HG02884 (cell line): ENCODE measurements at regions not wholly inside any gene's neighbourhood (a gene's known extent, or its start where the extent isn't known, plus 50 kb on each side); places are given as distances from the start of the nearest gene placed in this dataset.

ENCODE experiments used
- ATAC-seq: cut with Tn5 transposase; IDR thresholded peaks from one replicate; pipeline ENCODE4 v1.9.1; 2021; ENCODE audit warnings: mild to moderate bottlenecking, moderate library complexity; ENCODE audit not compliant: unreplicated experiment

DNA sequence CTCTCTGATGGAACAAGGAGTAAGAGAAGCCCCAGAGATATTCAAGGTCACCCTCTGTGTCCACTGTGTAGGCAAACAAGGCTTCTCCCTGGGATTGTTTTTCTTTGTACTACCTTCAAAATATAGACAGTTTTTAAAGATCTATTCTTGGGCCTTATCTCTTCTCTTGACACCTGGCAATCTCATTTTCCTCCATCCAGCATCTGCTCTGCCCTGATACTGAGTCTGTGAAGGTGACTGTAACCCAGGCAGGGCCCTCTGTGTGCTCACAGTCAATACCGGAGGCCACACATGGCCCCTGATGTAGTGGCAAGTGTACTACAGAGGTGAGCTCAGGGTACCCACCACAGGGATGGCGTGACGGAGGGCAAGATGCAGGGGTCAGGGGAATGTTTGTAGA lies 221.1 kb downstream of the SNX10 start:
- no peak for ATAC-seq

DNA sequence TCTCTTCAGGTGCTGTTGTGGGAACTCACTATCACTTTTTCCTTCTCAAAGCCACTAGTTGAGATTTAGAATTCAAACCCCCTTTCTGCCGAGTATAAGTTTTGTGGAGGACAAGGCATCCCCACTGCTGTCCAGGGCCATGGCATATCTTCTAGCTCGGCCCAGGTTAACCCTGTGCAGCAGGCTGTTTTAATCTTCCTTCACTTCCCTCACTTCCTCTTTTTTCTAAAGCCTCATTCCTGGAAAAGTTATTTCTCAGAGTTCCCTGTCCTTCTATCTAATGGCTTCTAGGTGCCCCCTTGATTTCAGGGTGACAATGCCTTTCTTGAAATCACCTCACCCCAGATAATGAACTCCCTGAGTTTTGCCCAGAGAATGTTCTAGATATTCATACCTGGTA lies 222.3 kb downstream of the SNX10 start:
- no peak for ATAC-seq

DNA sequence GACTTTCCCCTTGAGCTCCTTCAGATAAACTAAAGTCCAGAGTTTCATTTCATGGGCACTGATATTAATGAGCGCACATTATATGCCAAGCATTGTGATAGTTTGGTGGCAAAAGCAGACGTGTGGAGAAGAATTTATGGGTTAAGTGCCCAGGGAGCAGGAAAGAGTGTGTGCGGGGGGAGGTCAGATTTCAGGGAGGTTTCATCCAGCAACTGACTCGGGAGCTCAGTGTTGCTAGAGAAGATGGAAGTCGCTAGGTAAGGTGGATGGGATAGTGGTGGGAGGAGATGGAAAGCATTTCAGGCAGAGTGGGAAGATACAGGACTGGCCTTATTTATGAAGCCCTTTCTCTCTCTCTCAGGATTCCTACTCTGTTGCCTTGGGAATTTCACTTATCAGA lies 223.0 kb downstream of the SNX10 start:
- ATAC-seq, result no peak

DNA sequence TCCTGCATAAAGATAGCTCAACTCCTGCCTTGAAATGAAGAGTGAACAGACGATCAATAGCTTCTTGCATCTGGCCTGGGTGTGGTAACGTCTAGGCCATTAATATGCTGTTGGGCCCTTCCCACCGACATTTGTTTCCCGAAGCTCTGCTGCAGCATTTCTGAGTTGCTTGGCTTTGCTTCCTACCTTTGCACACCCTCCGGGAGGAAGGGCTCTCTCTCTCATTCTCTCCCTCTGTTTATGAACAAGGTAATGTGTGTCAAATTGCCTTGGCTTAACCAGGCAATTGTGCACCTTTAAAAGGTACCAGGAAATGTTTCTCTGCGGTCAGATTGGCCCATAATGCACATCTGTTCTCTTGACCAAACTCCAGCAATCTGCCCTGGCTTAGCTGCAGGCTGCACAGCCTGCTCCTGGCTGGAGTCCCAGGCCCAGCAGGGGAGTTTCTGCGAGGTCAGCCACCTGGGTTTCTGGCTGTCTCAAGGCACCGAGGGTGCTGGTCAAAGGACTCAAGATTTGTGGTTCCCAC lies 223.7 kb downstream of the SNX10 start:
- no peak for ATAC-seq

DNA sequence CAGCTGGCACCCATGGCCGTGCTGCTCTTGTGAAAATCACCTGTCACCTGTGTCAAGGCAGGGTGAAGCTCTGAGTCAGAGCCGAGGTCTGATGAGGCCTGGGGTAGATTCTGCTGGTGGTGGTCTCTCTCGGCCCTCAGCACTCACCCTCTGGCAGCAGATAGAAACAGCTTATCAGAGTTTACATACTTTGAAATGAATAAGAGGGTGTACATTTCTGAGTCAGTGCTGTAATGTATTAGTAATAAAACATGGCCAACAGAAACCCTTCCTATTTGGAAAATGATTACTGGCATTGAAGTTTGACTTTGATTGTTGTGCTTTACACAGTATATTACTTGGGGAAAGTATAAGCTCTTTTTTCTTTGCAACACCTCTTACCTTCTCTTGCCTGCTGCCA lies 228.8 kb downstream of the SNX10 start:
- no peak for ATAC-seq

DNA sequence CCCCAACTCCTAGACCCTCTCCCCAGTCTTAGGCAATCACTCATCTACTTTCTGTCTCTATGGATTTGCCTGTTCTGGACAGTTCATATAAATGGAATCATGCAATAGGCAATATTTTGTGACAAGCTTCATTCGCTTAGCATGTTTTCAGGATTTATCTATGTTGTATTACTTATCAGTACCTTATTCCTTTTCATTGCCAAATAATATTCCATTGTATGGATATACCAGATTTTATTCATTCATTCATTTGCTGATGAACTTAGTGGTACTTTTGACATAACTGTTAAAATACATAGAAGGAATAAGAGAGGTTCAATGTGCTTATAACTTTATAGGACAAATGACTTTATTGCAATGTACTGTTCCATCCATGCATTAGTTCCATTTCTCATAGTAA lies 231.0 kb downstream of the SNX10 start:
- no peak for ATAC-seq

DNA sequence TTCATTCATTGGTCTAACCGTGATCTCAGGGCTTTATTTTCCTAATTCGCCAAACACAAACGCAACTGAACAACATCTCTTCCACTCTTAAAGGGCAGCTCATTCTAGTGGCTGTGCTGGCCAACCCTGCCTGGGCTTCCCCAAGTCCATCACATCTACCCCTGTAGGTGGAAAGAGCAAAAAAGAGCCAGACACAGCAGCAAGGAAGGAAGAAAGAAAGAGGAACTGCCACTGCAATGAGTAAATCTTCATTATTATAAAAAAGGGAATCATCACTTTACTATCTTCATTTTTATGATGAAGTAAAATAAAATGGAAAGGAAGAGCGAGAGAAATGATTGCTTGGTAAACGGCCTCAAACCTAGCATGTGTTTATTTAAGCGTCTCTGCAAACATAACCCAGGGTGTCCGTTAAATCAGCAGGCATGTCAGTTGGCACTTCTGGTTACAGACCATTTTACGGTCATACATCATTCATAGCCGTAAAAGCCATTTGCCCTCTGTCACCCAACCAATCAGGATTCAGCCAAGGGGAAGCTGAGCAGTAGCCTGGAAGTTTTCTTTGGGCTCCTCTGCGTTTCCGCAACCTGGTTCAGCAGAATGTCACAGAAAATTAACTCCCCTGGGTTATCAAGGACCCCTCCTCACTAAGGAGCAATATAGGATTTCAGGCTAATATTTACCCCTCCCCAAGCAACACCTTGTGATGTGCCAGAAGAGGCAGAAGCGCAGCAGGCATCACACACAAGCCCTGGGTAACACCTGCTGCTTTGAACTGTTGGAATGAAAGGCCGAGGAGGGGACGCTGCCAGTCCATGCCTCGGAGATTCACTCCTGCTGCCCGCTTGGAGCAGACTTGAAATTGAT lies 234.0 kb downstream of the SNX10 start:
- no peak for ATAC-seq

DNA sequence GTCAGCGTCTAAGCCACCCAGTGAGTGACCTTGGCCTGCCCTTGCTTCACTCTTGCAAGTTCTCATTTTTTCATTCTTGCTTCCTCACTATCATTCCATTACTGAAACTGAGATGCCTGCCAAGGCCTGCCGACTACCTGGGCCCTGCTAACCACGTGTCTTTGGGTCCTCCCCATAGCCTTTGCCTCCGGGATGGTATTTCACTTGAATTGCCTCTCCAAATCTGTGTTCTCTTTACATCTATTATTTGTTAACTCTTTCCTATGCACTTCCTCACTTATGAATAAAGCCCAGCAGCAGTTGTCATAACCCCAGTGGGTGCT lies 234.6 kb downstream of the SNX10 start:
- ATAC-seq, result no peak

DNA sequence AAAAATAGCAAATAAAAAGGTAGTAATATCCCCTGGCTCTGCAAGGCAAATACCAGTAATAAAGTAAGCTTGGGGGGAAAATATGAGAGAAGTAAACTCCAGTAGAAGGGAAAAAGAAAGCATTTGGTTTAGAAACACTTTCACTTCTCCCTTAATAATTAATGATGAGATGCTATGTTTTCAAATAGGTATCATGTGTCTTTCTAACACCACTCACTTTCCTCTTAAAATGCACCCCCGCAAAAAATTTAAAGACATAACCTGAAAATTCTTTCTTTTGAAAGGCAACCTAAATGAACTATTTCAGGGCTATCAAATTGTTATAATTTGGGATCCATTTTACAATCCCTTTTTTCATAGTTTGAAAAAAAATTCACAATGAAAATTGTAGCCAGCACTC lies 240.3 kb downstream of the SNX10 start:
- no peak for ATAC-seq

DNA sequence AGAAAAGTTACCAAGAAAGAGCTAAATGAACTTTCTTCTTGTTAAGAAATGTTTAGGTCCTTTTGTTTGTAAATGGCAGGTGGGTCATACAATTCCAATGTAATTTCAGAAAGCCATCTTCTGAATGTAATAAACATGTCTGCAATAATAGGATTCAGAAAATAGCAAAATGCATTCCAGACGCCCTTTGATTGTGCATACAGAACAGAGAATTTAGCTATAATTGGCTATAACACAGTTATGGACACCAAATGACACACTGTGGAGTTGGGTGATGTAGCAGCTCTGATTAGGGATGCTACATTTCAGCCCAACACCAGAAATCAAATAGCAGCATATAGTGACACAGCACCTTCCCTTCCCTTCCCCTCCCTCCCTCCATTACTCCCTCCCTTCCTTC lies 240.8 kb downstream of the SNX10 start:
- no peak for ATAC-seq

DNA sequence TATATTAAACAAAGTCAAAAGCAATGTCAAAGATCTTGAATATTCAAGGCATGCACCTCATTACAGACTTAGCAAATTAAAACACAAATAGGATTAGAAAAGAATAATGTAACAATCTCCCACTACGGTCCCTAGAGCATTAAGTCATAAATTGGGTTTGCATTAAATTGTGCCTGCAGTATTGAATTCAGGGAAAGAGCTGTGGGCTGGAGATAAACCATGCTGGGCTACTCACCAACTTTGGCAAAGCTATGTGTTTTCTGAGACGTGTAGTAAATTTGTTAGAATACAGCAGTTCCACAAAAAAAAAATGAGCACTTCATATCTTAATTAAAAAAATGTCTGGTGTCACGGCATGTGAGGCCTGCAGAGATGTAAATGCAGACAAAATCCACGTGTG lies 241.6 kb downstream of the SNX10 start:
- ATAC-seq, result no peak

DNA sequence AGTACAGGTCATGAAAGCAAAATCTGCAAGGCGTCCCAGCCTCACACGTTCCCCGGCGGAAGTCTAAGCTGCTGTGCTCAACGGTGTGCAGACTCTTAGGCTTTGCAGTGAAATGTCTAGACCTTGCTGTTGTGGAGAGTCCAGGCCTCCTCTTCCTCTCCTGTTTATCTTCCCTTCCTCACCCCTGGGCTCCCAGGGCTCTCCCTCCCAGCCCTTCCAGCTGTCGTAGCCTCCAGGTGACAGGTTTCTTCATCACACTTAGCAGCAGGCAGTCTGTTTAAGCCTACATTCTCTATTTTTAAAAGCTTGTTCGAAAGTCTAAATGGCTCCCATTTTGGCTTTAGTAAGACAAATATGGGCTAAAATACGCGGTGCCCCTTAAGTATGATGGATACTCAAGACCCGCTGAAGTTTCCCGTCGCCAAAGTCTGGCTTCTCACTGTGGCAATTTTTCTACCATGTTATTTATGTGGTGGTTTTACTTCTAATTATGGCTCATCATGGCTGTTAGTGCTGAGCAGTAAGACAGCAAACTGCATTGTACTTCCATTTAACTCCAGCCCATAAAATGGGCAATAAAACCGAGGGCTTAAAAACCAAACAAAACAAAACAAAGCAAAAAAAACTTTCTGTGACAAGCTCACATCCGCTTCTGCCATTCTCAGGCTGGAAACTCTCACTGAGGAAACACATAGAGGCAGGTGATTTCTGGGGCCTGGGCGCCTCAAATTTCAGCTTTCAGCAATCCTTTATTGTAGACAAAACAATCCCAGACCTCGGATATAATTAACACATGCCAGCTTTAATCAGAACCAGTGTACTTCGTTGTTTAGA lies 243.2 kb downstream of the SNX10 start:
- ATAC-seq, result no peak

DNA sequence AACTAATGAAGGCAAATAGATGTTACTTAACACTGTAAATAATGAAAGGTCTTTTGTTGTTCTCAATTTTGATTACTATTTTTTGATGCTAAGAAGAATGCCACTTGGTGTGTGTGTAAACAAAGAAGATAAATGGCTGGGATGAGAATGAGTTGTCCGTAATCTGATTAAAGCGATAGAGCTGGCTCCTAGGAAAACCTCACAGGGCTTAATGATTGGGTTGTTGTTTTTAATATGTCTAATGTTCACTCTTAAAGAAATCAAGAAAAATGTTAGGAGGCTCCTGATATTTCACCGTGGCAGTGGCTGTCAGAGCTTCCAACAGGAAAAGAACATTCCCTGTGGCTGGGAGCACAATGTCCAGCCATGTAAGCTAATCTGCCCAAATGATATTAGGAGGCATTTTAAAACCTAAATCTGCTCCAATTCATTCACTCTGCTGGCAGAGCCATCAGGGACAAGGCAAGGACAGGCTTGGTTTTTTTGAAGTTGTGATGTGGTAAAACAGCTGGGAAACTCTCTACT lies 243.9 kb downstream of the SNX10 start:
- no peak for ATAC-seq

DNA sequence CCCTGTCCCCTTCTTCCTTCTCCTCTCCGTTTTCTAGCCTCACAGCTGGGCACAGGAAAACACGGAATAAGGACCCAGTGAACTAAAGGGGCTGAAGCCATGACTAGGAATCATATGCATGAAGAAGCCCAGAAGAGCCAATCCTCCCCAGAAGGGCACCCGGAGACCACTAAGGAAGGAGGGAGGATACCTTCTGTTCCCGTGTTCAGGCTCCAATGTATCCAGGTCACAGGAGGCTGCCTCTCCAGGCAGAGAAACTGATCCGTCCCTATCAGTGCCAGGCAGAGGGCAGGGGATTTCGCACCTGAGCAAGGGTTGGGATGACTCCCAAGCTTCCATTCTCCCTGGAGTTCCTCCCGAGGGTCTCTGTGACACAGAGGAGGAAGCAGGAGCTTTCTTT lies 246.6 kb downstream of the SNX10 start:
- no peak for ATAC-seq

DNA sequence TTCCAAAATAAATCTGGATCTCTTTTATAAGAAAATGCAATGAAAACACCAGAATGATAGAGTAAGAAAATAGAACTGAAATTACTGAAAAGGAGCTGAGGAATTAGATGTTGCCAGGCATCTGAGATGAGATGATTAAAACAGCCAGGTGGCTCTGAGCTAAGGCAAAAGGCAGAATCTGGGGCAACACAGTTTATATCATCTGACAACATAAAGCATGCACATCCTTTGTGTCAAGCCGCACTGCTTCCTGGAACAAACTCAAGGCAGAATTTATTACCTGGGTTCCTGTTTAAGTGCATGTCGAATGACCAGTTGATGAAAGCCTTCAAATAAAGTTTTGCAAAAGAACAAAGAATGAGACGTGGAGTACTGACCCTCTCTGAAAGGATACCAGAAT lies 247.0 kb downstream of the SNX10 start:
- ATAC-seq, result no peak

DNA sequence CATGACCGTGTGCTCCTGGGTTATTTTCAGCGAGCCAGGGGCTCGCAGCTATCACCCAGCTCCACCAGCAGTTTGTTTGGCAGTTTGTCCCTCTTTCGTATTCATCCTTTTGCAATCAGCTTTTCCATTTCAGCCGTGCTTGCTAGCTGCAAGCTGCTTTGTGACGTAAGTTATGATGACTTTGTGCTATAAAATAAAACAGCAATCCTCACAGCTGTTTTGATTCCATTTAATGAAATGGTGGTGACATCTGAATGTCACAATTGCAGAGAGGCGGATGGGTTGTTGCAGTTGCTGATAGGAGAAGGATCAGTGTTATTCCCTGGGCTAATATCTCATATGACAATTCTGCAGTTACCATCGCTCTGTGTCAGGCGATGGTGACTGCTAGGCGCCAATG lies 251.7 kb downstream of the SNX10 start:
- ATAC-seq, result no peak

DNA sequence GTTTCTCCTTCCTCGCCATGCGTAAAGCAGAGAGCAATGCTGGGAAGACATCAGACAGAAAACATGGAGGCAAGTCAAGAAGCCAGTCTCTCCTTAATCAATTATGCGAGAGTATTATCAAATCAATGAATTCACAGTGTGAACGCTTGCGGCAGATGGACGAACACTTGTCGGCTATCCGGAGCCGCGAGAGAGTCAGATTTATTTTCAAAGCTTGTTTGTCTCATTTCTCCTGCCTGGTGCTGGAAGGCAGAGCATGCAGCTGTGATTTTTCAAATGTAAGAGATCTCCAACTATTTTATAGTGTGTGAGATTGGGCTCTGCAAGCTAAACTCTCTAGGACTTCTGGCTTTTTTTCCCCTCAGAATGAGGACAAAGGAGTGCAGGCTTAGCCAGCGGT lies 252.3 kb downstream of the SNX10 start:
- no peak for ATAC-seq

DNA sequence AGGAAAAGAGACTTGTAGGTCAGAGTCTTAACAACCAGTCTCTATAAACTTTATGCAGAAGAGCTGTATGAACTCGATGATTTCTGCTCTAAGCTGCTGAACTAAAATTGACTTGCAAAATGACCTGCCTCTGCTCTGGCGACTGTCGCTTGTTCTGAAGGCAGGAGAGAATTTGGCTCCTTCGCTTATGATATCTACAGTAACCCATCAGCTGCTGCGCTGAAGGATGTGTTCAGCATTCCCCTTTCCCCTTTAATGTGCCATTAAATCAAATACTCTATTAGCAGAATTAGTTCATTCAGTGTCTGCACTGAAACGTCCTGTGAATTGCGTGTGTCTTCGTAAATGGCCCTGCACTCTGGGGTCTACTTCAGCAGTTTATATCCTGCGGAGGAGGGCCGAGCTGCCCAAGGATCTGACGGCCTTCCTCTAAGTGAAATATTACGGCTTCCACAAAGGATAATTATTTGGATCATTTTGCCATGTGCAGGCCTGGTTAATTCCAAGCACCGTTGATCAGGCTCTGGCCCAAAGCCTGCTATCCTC lies 254.9 kb downstream of the SNX10 start:
- no peak for ATAC-seq

DNA sequence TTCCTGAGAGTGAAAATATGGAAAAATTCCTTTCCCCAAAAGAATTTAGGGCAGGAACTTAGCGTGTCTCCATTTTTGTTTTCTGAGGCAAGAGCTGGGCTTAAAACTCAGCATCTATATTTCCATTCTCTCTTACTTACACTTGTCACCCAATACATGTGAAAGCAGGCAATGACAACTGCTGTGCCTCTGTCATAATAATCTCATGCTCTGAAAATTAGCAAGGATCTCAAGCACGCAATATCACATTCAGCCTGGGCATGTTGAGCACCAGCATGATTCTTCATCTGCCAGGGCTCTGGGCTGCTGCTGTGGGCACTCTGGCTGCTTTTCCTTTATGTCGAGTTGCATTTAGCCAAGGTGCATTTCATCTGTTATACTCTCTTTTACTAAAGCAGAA lies 255.5 kb downstream of the SNX10 start:
- no peak for ATAC-seq

DNA sequence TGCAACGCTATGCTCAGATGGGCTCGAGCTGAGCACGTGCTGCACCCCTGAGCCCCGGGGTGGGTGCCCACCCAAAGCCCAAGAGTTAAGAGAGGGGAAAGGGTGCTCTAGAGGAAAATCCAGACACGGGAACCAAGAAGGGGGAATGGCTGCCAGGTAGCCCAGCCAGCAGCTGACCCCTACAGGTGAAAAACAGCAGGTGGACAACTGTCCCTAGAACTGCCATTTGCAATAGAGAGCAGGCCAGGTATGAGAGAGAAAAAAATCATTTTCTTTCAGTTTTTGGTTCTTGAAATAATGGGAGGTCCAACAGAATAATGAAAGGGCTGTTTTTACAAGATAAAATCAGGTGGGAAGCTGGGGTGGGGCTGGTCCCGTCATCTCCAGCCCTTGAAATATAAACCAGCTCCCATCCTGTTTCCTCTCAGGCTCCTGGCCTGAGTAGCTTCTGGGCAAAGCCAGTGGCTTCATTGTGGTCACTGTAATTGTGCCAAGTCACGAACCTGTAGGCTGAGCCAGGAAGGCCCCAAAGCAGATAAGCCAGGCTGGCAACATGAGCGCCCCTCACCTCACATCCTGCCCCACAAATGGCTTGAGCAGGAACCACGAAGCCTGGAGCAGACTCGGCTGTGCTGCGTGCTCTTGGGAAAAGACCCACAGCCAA lies 257.8 kb downstream of the SNX10 start:
- ATAC-seq, result no peak

DNA sequence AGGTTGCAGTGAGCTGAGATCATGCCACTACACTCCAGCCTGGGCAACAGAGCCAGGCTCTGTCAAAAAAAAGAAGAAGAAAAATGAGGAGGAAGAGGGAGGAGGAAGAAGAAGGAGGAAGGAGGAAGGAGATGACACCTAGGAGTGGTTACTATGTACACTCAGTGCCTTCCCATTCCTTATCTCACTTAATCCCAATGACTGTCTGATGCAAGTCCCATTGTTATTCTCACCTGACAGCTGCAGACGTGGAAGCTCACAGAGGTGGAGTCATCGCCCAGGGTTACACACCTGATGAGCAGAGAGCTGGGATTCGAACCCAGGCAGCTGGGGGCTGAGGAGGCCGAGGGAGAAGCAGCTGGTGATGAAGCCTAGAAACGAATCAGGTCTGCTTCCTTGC lies 258.8 kb downstream of the SNX10 start:
- no peak for ATAC-seq
